A172 (cell line): ENCODE measurements at regions not wholly inside any gene's neighbourhood (a gene's known extent, or its start where the extent isn't known, plus 50 kb on each side); places are given as distances from the start of the nearest gene placed in this dataset.
"Not testable (repeated sequence)": the region's sequence is repeated elsewhere in the genome, so short reads cannot be mapped to it uniquely, and the experiment has no call there.

ENCODE experiments used
- DNase-seq: peaks from one replicate; pipeline ENCODE4 v3.0.0-alpha.2; 2015; ENCODE audit warnings: low spot score

GRCh38 chr22:49006207-49007012 lies 821.3 kb downstream of the BRD1 start:
- no peak for DNase-seq

- no peak for DNase-seq
Measured at GRCh38 chr22:49005557-49005956, 822.1 kb downstream of the BRD1 start.

DNA sequence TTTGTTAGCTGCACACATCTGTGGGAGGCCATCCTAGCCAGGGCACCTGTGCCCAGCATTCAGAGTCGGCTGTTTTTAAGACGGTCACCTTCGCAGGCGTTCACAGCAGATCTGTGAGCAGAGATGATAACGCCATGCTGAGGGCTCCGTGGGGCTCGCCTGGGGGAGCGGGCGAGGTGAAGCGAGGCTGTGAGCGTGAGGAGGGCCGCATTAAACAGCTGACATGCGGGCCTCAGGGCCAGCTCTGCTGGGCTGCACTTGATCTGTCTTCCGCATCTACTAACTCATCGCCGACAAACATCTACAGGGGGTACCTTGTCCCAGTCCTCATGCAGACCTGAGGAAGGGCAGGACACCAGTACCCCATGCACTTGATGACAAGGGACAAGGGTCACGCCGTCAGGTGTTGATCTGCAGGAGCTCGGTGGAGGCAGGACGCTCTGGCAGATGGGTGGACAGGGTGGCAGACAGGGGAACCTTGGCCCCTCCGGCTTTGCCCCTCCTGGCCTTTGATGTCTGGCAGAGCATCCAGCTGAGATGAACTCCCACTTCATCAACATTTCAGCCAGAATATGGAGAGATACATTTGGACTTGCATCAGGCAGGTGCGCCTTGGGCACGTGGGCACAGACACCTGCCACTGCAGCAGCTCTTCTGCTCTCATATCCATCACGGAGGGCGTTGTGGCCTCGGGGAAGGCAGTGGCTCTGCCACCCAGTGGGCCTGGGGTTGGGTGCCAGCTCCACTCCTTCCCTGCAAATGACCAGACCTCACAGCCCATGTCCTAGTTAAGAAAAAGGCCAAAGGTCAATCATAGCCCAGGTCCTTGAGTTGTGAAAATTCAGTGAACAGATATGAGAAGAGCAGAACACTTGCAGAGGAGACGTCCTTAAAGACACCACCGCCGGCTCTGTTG lies 822.9 kb downstream of the BRD1 start:
- DNase-seq = no peak

GRCh38 chr22:48997605-48998004 lies 830.1 kb downstream of the BRD1 start:
- not testable (repeated sequence) for DNase-seq

GRCh38 chr22:48993655-48994054 lies 834.0 kb downstream of the BRD1 start:
- DNase-seq = no peak

- DNase-seq = no peak
Measured at GRCh38 chr22:48984639-48985038, 843.0 kb downstream of the BRD1 start.

DNA sequence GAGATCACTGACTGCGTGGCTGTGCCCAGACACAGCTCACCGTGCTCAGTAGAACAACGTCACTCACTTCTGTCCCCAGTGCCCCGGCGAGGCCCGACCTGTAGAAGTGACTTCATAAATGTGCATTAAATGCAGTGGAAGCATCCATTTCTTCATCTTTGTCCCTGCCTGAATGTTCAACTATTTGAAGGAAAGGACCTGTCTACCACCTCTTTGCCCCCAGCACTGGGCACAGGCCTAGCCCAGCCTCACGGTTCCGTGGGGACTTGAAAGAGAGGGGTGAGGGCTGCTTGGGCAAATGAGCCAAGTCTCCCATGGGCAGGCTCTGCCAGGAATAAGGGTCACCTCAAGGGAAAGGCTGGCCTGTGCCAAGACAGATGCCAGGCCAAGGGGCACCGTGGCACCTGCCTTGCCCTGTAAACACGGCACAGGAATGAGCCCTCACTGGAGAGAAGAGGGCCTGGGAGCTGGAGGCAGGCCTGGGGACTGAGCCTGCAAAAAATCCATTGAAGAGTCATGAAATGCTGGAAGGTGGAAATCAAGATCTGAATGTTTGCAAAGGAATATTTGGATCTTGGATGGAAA lies 845.3 kb downstream of the BRD1 start:
- no peak for DNase-seq

GRCh38 chr22:48981371-48982061 lies 846.2 kb downstream of the BRD1 start:
- no peak for DNase-seq

GRCh38 chr22:48980918-48981317 lies 846.8 kb downstream of the BRD1 start:
- no peak for DNase-seq

GRCh38 chr22:48980409-48980808 lies 847.3 kb downstream of the BRD1 start:
- no peak for DNase-seq

DNA sequence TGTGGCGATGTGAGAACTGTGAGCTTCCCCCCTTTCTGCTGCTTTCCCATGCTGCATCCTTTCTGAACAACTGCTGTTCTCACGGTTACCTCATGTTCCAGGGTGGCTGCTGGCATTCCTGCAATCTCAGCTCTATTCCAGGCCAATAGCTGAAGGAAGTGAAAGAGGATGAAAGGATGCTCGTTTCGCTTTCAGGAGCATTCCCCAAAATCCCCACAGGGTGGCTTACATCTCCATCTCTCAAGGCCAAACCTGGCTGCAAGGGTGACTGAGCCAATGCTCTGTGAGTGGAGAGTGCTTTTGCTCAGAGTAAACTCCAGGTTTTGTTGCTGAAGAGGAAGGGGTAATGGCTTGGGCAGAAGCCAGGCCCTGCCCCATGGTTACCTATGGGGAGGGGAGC lies 848.2 kb downstream of the BRD1 start:
- peak; percentile 0 for DNase-seq

GRCh38 chr22:48976556-48977535 lies 850.8 kb downstream of the BRD1 start:
- DNase-seq = no peak

DNA sequence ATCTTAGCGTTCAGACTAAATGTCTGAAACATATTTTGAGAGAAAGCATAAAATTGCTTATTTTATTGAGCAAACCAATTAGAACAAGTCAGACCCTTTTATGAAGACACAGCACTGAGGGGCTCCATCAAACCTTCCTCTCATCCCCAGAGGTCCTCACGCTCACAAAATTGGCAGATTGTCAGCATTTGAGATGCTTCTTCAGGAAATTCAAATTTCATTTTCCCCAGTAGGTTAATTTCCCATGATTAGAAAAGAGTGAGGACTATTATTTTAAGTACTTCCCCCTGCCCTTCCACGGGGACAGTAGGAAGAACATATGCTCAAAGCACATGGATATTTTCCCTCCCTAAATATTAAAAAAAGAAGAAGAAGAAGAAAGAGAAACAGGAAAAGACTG lies 851.8 kb downstream of the BRD1 start:
- no peak for DNase-seq

DNA sequence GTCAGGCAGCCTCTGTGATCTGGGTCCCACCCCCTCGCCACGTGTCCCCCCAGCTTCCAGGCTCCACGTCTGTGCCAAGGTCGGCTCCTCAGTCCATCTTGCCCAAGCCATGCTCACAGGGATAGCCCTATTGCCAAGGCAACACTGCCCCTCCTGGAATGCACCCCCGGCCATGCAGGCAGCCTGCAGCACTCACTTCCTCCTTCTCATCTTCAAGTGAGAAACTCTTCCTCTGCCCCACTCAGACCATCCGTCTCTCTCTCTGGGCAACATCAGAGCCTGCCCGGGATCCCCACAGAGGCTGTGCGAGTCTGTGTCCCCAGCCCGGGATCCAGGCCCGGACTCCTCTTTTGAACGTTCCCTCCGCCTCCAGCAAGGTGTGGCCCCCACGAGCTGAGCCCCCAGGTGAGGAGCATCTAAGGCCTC lies 852.3 kb downstream of the BRD1 start:
- DNase-seq = no peak

DNA sequence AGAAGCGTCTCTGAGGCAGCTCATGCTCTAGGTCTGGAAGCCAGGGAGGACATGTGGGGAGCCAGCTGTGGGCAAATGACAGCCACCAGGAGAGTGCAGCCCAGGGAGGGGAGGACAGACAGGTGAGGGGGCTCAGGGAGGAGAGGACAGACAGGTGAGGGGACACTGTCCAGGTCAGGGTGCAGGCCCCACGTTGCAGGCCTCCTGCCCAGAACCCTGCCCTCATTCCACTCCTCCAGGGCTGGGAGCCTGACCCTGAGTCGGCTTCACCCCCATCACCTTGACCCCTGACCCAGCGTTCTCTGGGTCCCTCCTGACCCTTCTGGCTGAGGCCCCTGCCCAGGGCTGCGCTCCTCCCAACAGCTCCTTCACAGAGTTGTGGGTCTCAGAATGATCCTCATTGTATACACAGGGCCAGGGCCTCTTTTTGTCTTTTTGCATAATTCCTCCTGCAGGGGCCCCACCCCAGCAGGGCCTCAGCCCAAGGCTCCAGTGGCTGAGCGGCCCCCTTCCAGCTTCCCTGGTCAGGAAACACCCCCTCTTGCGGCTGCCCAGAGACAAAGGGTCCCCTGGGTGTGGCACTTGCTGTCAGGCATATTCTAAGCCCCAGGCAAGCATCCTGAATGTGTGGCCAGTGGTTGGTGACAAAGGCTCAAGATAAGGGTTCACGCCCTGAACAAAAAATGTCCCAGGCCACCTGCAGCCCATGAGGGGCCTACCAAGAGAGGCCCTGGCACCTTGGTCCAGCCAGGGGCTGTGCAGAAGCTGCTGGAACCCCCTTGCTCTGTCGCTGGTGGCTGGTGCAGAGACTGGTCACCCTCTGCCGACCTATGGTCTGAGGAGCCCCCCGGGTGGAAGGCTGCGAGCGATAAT lies 853.0 kb downstream of the BRD1 start:
- DNase-seq = no peak

DNA sequence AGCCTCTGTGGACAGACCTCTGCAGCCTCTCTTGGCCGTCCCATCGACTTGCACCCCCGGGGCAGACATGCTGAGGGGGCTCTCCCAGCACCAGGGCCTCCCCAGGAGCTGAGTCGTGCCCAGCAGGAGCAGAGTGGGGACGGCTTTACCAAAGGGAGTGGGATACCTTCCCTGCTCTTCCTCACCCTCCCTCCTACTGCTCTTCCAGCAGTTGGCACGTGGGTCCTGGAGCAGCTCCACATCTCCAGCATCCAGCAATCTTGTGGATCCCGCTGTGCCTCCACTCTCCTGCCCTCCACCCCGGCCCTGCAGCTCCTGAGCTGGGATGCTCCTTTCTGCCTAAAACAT lies 854.0 kb downstream of the BRD1 start:
- DNase-seq = no peak

GRCh38 chr22:48972979-48973693 lies 854.5 kb downstream of the BRD1 start:
- no peak for DNase-seq

DNA sequence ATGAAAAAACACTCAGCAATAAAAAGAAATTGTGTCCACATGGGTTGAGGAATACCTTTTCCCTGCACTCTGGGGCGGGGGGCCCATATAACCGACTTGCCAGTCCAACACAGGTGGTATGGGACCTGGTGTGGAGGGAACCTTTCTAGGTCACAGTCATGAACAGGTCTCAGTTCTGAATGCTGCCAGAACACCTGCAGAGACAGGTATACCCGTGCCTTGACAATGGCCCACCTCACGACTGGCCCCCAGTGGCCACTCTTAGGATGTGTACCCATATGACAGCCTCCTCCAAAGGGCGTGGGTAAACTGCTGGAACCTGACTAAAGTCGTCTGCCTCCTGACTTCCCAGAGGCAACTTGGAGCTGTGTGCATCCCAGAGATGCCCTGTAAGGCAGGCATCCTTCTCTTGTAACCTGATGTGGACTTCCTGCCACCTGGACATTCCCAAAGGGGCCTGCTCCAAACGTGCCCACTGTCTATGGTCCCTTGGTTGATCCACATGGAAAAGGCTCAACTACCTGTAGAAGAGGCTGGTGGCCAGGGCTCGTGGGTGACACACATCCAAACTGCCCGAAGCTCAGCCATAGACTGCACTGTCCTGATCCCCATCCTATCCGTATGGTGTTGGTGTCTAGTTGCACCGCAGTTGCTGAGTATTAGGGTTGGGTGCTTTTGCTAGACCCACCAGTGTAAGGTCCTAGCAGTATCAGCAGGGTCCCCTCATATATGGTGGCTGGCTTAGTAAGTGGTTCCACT lies 859.3 kb downstream of the BRD1 start:
- peak; percentile 11 for DNase-seq
